Loucy (cell line): ENCODE measurements at regions not wholly inside any gene's neighbourhood (a gene's known extent, or its start where the extent isn't known, plus 50 kb on each side); places are given as distances from the start of the nearest gene placed in this dataset.

Source experiments
- H2AFZ ChIP-seq: fragments of 200-600 bp; sonication (generic); 2 replicates; pipeline ENCODE4 v1.6.0; 2016; ENCODE audit warnings: antibody characterized with exemption, mild to moderate bottlenecking, low read length, moderate library complexity
- H3F3A ChIP-seq: fragments of 200-600 bp; 2 replicates; pipeline ENCODE4 v1.6.0; 2016; ENCODE audit warnings: antibody characterized with exemption, low read depth, mild to moderate bottlenecking
- H3K27me3 ChIP-seq: fragments of 200-600 bp; sonication (generic); 2 replicates; pipeline ENCODE4 v1.6.1; 2014; ENCODE audit warnings: low read length, mild to moderate bottlenecking; ENCODE audit not compliant: insufficient read depth, poor library complexity, severe bottlenecking
- H3K36me3 ChIP-seq: fragments of 200-600 bp; sonication (generic); 2 replicates; pipeline ENCODE4 v1.6.1; 2016; ENCODE audit warnings: low read length; ENCODE audit not compliant: insufficient read depth
- H3K4me1 ChIP-seq: fragments of 200-600 bp; sonication (generic); 2 replicates; pipeline ENCODE4 v1.5.1; 2014; ENCODE audit warnings: low read length, mild to moderate bottlenecking; ENCODE audit not compliant: insufficient read depth, poor library complexity, severe bottlenecking
- H3K4me2 ChIP-seq: fragments of 200-600 bp; sonication (generic); 2 replicates; pipeline ENCODE4 v1.6.0; 2014; ENCODE audit warnings: antibody characterized with exemption, low read length, low read depth, mild to moderate bottlenecking; ENCODE audit not compliant: poor library complexity, severe bottlenecking
- H3K4me3 ChIP-seq: fragments of 200-600 bp; sonication (generic); 2 replicates; pipeline ENCODE4 v1.5.1; 2014; ENCODE audit warnings: low read length, mild to moderate bottlenecking, mixed read lengths; ENCODE audit not compliant: poor library complexity, severe bottlenecking
- H3K79me2 ChIP-seq: fragments of 200-600 bp; sonication (generic); 2 replicates; pipeline ENCODE4 v1.6.1; 2014; ENCODE audit warnings: low read length; ENCODE audit not compliant: insufficient read depth
- H3K9ac ChIP-seq: fragments of 200-600 bp; sonication (generic); 2 replicates; pipeline ENCODE4 v1.6.0; 2014; ENCODE audit warnings: mild to moderate bottlenecking, low read depth, low read length, moderate library complexity; ENCODE audit not compliant: poor library complexity, severe bottlenecking
- H3K9me2 ChIP-seq: fragments of 200-600 bp; sonication (generic); replicated peaks from 2 replicates; pipeline ENCODE4 v1.6.1; 2016; ENCODE audit warnings: low read depth, low read length, mixed read lengths
- H3K9me3 ChIP-seq: fragments of 200-600 bp; sonication (generic); 2 replicates; pipeline ENCODE4 v1.6.1; 2014; ENCODE audit warnings: mild to moderate bottlenecking, antibody characterized with exemption, low read length, low read depth; ENCODE audit not compliant: insufficient read depth
- H4K20me1 ChIP-seq: fragments of 200-600 bp; sonication (generic); 2 replicates; pipeline ENCODE4 v1.6.0; 2014; ENCODE audit warnings: antibody characterized with exemption, low read length, mild to moderate bottlenecking; ENCODE audit not compliant: insufficient read depth, poor library complexity, severe bottlenecking
- CTCF ChIP-seq: fragments of 200-600 bp; sonication (generic); conservative IDR thresholded peaks from 2 replicates; pipeline ENCODE4 v1.5.1; 2014; ENCODE audit warnings: mild to moderate bottlenecking, antibody characterized with exemption, low read length
- EZH2phosphoT487 ChIP-seq: fragments of 200-600 bp; IDR thresholded peaks from 2 replicates; pipeline ENCODE4 v1.6.1; 2018; ENCODE audit warnings: antibody characterized with exemption, mild to moderate bottlenecking, moderate library complexity, borderline replicate concordance

- H3K9me3 ChIP-seq, result peaks cover 45% of the 10 kb centered on the region
- no peak for TF ChIP-seq CTCF
- TF ChIP-seq EZH2phosphoT487, result no peak
Observed at GRCh38 chr6:170187669-170188566, 103.0 kb downstream of the DLL1 start.

GRCh38 chr6:170186941-170187668, 103.8 kb downstream of the DLL1 start:
- H3K4me1 ChIP-seq, result no peaks in the 10 kb centered on the region
- H3K9ac ChIP-seq, result no peak overlapping the region
- no peaks in the 10 kb centered on the region for H4K20me1 ChIP-seq
- H3K79me2 ChIP-seq, result no peaks in the 10 kb centered on the region
- H3K9me3 ChIP-seq, result peaks cover 37% of the 10 kb centered on the region; the same call in 1 of the 2 replicates
- TF ChIP-seq EZH2phosphoT487, result no peak
- no peak for TF ChIP-seq CTCF
- H3K36me3 ChIP-seq, result no peaks in the 10 kb centered on the region
- H2AFZ ChIP-seq, result no peak overlapping the region
- no peak overlapping the region for H3K4me2 ChIP-seq
- H3K9me2 ChIP-seq, result no peaks in the 10 kb centered on the region
- no peak overlapping the region for H3K4me3 ChIP-seq
- H3F3A ChIP-seq, result no peaks in the 10 kb centered on the region
- H3K27me3 ChIP-seq, result no peaks in the 10 kb centered on the region

More at GRCh38 chr6:170187669-170188566, 103.0 kb downstream of the DLL1 start:
- H3K36me3 ChIP-seq, result no peaks in the 10 kb centered on the region
- H3K4me3 ChIP-seq, result no peak overlapping the region
- H3K27me3 ChIP-seq, result no peaks in the 10 kb centered on the region
- H3K79me2 ChIP-seq, result no peaks in the 10 kb centered on the region
- H2AFZ ChIP-seq, result no peak overlapping the region
- no peak overlapping the region for H3K9ac ChIP-seq
- no peaks in the 10 kb centered on the region for H3F3A ChIP-seq
- H3K4me2 ChIP-seq, result no peak overlapping the region
- no peaks in the 10 kb centered on the region for H3K9me2 ChIP-seq
- no peaks in the 10 kb centered on the region for H3K4me1 ChIP-seq
- no peaks in the 10 kb centered on the region for H4K20me1 ChIP-seq

- Histone ChIP-seq H3K4me1 (no peaks in the 10 kb centered on the region), H3K4me3 (no peak overlapping the region), H3K27me3 (no peaks in the 10 kb centered on the region), H4K20me1 (no peaks in the 10 kb centered on the region), H3K9ac (no peak overlapping the region), H3K9me2 (no peaks in the 10 kb centered on the region), H3K36me3 (no peaks in the 10 kb centered on the region), H3F3A (no peaks in the 10 kb centered on the region), H2AFZ (no peak overlapping the region), H3K9me3 (peaks cover 35% of the 10 kb centered on the region; the same call in 1 of the 2 replicates), H3K4me2 (no peak overlapping the region), H3K79me2 (no peaks in the 10 kb centered on the region)
- no peak for TF ChIP-seq EZH2phosphoT487
- TF ChIP-seq CTCF, result no peak
Observed at GRCh38 chr6:170186006-170186935, 104.6 kb downstream of the DLL1 start.
